Activated T-cell treated with anti-CD3 and anti-CD28 coated beads, Interleukin-2, amount 50 U/mL, for 4 hours (primary cell): ENCODE measurements at regions not wholly inside any gene's neighbourhood (a gene's known extent, or its start where the extent isn't known, plus 50 kb on each side); places are given as distances from the start of the nearest gene placed in this dataset.

Source experiments
- ATAC-seq, 2 donors: fragments of 200-7000 bp; cut with Tn5 transposase; one replicate each; pipeline ENCODE4 v1.10.0; 2021
- DNase-seq: peaks from one replicate; pipeline ENCODE4 v3.0.0-alpha.2; 2020
- H3K27me3 Mint-ChIP-seq: one replicate; pipeline ENCODE4 v1.8.0; 2021; ENCODE audit warnings: low read depth, mixed read lengths
- H3K36me3 Mint-ChIP-seq: one replicate; pipeline ENCODE4 v1.8.0; 2022; ENCODE audit warnings: mixed read lengths; ENCODE audit not compliant: insufficient read depth
- H3K4me1 Mint-ChIP-seq: one replicate; pipeline ENCODE4 v1.8.0; 2021; ENCODE audit warnings: low read depth, mixed read lengths
- H3K4me3 Mint-ChIP-seq: one replicate; pipeline ENCODE4 v1.8.0; 2021; ENCODE audit warnings: mild to moderate bottlenecking, moderate library complexity, mixed read lengths
- H3K9me3 Mint-ChIP-seq: one replicate; pipeline ENCODE4 v1.8.0; 2021; ENCODE audit warnings: mixed read lengths

DNA sequence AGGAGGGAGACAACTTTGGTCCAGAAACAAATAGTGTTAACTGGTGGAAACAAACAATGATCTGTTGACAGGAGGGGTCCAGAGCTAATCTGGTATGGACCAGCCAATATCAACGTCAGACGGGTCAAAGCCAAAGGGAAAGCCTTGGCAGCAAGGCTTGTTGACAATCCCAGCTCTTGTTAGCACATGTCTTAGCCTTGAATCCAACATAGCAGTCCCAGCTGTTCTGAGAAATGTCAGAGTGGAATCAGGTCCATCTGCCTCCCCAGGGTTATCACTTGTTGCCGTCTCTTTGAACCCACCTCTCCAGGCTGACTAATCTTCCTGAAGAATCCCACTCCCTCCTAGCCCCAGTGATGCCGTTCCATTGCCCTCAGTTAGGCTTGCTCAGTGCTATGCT lies 404.6 kb upstream of the MCTP2 start:
- H3K36me3 Mint-ChIP-seq, result no peaks in the 10 kb centered on the region
- peaks cover 2% of the 10 kb centered on the region for H3K27me3 Mint-ChIP-seq
- no peak overlapping the region for H3K4me3 Mint-ChIP-seq
- no peaks in the 10 kb centered on the region for H3K4me1 Mint-ChIP-seq
- no peaks in the 10 kb centered on the region for H3K9me3 Mint-ChIP-seq
- ATAC-seq, result no peak
- DNase-seq, result no peak

DNA sequence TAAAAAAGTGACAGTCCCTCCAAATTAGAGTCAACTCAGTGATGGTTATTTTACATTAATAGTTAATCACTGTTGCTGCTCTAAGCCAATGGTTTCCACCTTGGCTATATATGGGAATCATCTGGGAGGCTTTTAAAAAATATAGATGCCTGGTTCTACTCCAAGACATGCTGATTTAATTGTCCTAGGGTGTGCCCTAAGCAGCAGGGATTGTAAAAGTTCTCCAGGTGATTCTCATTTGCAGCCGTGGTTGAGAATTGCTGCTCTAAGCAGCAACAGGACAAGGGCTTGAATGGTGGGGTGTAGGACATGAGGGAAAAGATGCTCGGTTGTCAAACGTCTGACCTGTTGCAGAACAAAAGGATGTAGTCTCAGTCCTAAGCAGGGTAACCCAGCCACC lies 405.1 kb upstream of the MCTP2 start:
- no peak overlapping the region for H3K4me3 Mint-ChIP-seq
- no peaks in the 10 kb centered on the region for H3K36me3 Mint-ChIP-seq
- H3K27me3 Mint-ChIP-seq, result peaks cover 2% of the 10 kb centered on the region
- H3K4me1 Mint-ChIP-seq, result no peaks in the 10 kb centered on the region
- ATAC-seq, result no peak
- H3K9me3 Mint-ChIP-seq, result no peaks in the 10 kb centered on the region
- no peak for DNase-seq

DNA sequence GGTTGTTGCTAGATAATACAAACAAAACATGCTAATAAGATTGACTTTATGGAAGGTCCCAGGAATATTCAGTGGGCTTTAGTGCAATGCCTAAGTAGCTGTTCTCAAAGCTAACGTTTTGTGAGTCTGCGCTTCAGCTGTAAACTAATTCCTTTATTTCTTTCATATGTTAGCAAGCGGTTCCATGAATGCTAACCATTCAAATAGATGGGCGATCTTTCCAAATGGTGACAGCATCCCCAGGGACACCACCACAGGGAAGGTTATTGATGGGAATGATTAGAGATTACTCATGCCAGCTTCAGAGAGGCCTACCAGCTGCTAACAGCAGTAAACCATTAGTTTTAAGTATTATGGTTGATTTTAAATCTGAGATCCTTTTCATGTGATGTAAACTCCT lies 405.7 kb upstream of the MCTP2 start:
- ATAC-seq, result no peak
- H3K27me3 Mint-ChIP-seq, result peaks cover 2% of the 10 kb centered on the region
- DNase-seq, result no peak
- H3K4me3 Mint-ChIP-seq, result no peak overlapping the region
- no peaks in the 10 kb centered on the region for H3K9me3 Mint-ChIP-seq
- H3K36me3 Mint-ChIP-seq, result no peaks in the 10 kb centered on the region
- H3K4me1 Mint-ChIP-seq, result no peaks in the 10 kb centered on the region

DNA sequence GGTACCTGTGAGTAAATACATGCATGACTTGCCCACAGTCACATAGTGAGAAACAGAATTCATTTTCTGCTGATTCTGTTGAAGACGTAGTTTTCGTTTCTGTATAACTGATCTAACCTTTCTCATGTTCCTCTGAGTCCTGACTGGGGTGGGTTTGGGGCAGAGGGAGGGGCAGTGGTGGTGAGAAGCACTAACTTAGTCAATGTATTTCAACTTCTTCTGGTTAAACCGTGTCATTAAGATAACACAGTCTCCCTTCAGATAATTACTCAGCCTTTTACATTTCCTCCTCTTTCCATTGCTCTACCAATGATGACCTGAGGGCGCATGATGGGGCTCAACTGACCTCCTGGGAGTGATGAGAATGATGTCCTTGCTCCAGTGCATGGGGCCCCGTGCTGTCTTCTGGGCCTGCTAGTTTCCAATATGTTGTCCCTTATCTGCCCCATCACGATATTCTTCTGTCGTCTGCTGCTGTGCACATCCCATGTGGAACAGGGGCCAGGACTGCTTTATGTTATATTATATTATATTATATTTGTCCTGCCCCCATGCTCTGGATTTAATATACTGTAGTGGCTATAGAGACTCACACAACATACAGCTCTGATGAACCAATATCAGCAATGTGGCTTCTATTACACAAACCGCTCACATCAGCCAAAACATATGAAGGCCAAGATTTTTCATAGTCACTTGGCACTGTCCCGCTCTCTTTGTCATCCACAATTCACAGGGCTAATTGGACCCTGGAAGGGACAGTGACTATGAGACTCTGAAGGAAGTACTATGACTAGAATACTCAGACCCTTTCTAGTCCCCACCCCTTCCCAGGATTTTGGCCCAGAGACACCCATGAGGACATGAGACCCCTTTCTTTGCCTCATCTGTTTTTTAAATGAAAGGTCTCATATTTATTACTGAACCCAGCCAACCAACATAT lies 407.1 kb upstream of the MCTP2 start:
- DNase-seq, result no peak
- peaks cover 2% of the 10 kb centered on the region for H3K27me3 Mint-ChIP-seq
- H3K9me3 Mint-ChIP-seq, result no peaks in the 10 kb centered on the region
- H3K4me1 Mint-ChIP-seq, result no peaks in the 10 kb centered on the region
- ATAC-seq, result no peak
- no peak overlapping the region for H3K4me3 Mint-ChIP-seq
- no peaks in the 10 kb centered on the region for H3K36me3 Mint-ChIP-seq

DNA sequence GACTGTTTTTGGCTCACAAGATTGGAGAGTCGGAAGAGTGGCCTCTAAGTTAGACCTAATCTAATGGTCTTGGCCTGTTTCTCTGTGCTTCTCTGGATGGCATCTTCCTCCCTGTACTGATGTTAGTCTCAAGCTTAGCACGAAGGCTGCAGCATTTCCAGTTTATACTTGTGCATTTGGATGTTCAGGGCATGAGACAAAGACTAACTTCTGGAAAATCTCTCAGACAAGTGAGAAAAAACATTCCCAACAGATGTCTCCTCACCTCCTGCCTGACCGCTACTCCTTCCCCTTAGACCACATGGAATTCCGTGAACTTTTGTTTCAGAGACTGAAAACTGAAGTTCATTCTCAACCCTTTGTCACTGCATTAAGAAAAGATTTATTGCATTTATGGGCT lies 410.8 kb upstream of the MCTP2 start:
- Mint-ChIP-seq H3K36me3 (no peaks in the 10 kb centered on the region), H3K27me3 (no peaks in the 10 kb centered on the region), H3K4me1 (no peaks in the 10 kb centered on the region), H3K4me3 (no peak overlapping the region), H3K9me3 (peaks cover 8% of the 10 kb centered on the region)
- DNase-seq (no peak), ATAC-seq (no peak)

DNA sequence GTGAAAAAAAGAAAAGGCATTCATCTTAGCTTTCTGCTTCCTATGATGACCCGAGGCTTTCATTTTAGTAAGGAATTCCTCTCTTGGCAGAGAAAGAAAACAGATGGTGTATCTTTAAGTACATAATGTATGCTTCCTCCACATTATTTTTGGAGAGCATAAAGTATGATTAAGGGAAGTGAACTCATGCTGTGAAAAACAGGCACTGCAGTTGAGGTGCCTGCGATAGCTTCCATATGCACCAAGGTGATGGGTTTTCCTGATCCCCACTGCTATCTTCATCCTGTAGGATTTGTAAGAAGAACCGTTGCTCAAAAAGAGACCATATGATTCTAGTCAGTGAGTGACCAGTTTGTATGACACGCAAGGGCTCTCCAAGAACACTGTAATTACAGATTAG lies 411.5 kb upstream of the MCTP2 start:
- DNase-seq (no peak), ATAC-seq (no peak)
- Mint-ChIP-seq H3K27me3 (no peaks in the 10 kb centered on the region), H3K36me3 (no peaks in the 10 kb centered on the region), H3K4me3 (no peak overlapping the region), H3K4me1 (no peaks in the 10 kb centered on the region), H3K9me3 (peaks cover 8% of the 10 kb centered on the region)

DNA sequence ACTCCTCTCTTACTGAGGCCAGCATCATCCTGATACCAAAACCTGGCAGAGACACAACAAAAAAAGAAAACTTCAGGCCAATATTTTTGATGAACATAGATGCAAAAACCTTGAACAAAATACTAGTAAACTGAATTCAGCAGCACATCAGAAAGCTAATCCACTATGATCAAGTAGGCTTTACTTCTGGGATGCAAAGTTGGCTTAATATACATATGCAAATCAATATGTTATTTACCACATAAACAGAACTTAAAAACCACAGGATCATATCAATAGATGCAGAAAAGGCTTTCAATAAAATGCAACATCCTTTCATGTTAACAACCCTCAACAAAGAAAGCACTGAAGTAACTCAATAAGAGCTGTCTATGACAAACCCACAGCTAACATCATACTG lies 414.5 kb upstream of the MCTP2 start:
- Mint-ChIP-seq H3K4me3 (no peak overlapping the region), H3K9me3 (peaks cover 8% of the 10 kb centered on the region), H3K27me3 (no peaks in the 10 kb centered on the region), H3K4me1 (no peaks in the 10 kb centered on the region), H3K36me3 (no peaks in the 10 kb centered on the region)
- ATAC-seq (no peak), DNase-seq (no peak)

DNA sequence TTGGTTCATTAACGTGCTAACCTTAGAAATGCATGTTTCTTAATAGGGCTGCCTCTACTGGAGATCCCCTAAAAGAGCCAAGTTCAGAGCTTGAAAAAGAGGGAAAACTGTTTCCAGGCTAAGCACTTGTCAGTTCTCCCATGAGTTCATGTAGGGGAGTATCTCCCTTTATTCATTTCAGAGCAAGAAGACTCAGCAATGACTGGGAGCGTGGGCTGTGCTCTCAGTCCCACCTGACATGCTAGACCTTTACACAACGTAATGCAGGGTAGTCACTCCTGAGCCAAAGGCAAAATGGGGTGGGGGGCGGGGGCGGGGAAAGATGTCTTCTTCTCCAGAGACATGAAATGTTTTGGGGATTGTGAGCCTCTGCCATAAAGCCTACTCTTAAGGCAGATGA lies 420.1 kb upstream of the MCTP2 start:
- no peaks in the 10 kb centered on the region for H3K4me1 Mint-ChIP-seq
- ATAC-seq, result no peak
- no peak overlapping the region for H3K4me3 Mint-ChIP-seq
- H3K9me3 Mint-ChIP-seq, result no peaks in the 10 kb centered on the region
- peaks cover 9% of the 10 kb centered on the region for H3K27me3 Mint-ChIP-seq
- no peak for DNase-seq
- H3K36me3 Mint-ChIP-seq, result no peaks in the 10 kb centered on the region

DNA sequence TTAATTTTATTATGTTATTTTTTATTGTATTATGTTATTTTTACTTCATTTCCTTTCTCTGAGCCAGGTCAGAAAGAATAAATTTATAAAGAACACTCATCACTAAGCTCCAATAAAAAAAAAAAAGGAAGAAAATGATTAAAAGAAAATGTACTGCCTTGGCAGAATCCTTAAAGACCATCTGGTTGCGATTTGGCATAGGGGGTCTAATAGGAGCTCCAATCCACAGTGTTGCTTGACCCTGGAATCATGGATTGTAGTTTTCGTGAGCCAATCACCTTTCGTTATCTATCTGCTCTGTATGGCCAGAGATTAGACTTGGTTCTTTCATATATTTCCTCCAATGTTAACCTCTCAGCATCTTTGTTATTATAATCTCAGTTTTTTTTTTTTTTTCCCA lies 421.8 kb upstream of the MCTP2 start:
- DNase-seq, result no peak
- Mint-ChIP-seq H3K27me3 (peaks cover 10% of the 10 kb centered on the region), H3K4me3 (no peak overlapping the region), H3K4me1 (no peaks in the 10 kb centered on the region), H3K36me3 (no peaks in the 10 kb centered on the region), H3K9me3 (no peaks in the 10 kb centered on the region)
- ATAC-seq, result no peak

DNA sequence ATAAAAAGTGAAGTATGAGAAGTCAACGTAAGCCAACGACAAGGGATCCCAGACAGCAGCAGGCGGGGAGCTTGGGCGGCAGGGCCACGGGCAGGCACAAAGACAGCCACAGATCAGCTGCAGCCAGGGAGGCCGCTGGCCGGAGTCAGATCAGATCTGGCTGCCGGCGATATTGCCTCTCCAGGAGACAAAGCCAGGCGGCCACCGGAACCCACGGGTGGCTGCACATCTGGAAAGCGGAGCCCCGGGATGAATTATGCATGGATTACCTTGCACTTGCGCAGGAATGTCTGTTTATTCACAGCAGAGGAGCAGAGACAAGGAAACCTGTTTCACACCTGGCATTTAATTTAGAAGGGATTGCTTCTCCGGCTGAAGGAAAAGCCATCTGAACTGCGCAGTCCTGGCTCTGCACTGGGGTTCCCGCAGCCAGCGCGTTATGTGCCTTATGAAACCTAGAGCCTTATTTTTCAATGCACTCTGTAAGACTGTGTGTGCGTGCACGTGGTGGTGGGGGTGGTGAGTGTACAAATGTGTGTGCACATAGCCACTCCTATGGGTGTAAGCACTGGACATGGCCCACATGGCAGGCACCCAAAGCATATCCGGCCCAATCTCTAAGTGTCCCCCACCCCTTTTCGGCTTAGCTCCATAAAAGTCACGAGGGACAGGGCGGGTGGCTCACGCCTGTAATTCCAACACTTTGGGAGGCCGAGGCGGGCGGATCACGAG lies 427.8 kb upstream of the MCTP2 start:
- ATAC-seq (no peak), DNase-seq (no peak)
- Mint-ChIP-seq H3K36me3 (no peaks in the 10 kb centered on the region), H3K27me3 (peaks cover 6% of the 10 kb centered on the region), H3K9me3 (no peaks in the 10 kb centered on the region), H3K4me3 (no peak overlapping the region), H3K4me1 (no peaks in the 10 kb centered on the region)

DNA sequence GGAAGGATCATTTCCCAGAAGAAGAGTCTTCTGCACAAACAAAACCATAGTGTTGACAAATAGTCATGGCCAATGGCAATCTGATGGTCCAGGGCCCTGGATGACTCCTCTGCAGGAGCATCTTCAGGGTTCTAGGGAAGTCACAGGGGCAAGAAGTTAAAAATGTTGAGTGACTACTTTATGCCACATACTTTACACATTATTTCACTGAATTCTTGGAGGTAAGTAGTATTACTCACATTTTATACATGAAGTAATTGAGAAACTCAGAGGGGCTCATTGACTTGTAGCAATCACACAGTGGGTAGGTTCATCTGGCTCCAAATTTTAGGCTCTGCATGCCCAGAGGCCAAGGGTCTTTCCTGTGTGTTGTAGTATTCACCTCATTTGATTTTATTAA lies 430.2 kb upstream of the MCTP2 start:
- H3K27me3 Mint-ChIP-seq, result peaks cover 4% of the 10 kb centered on the region
- no peaks in the 10 kb centered on the region for H3K4me1 Mint-ChIP-seq
- DNase-seq (no peak), ATAC-seq (no peak)
- no peaks in the 10 kb centered on the region for H3K36me3 Mint-ChIP-seq
- H3K9me3 Mint-ChIP-seq, result no peaks in the 10 kb centered on the region
- no peak overlapping the region for H3K4me3 Mint-ChIP-seq

DNA sequence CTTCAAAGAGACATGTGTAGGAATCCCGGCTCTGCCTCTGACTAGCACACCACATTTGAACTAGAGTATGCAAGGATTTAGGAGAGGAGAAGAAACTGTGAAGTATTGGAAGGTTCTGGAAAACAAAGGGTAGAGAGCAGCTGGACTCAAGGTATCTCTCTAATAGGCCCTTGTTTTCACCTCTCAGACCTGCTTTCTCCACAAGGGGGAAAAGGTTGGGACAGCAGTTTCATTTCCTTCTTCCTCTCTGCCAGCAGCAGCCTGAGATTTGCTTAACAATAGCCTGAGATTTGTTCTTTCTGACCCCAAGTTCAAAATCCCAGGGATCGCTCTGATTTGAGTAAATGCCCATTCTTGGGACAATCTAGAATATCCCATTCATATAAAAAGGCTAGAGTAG lies 430.6 kb upstream of the MCTP2 start:
- no peak for ATAC-seq
- H3K4me3 Mint-ChIP-seq, result no peak overlapping the region
- no peaks in the 10 kb centered on the region for H3K36me3 Mint-ChIP-seq
- H3K27me3 Mint-ChIP-seq, result peaks cover 4% of the 10 kb centered on the region
- no peaks in the 10 kb centered on the region for H3K4me1 Mint-ChIP-seq
- no peak for DNase-seq
- no peaks in the 10 kb centered on the region for H3K9me3 Mint-ChIP-seq

DNA sequence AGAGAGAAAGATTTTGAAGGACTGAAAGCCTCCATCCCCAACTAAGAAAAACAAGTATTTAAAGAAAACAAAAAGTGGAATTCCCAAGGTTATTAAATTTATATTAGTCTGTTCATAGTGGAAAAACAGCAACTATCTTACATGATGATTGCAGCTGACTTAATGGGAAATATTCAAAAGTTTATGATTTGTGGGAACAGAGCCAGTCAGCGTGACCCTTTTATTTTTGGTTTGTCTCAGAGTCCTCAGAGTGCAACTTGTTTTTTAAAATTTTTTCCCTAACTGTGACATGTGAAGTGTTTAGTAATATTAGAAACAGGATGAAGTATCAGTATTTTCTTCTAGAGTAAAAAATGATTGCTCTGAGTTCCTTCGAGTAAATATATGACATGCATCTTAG lies 441.9 kb upstream of the MCTP2 start:
- Mint-ChIP-seq H3K36me3 (no peaks in the 10 kb centered on the region), H3K4me1 (no peaks in the 10 kb centered on the region), H3K4me3 (no peak overlapping the region), H3K27me3 (peaks cover 8% of the 10 kb centered on the region), H3K9me3 (no peaks in the 10 kb centered on the region)
- ATAC-seq (no peak), DNase-seq (no peak)

DNA sequence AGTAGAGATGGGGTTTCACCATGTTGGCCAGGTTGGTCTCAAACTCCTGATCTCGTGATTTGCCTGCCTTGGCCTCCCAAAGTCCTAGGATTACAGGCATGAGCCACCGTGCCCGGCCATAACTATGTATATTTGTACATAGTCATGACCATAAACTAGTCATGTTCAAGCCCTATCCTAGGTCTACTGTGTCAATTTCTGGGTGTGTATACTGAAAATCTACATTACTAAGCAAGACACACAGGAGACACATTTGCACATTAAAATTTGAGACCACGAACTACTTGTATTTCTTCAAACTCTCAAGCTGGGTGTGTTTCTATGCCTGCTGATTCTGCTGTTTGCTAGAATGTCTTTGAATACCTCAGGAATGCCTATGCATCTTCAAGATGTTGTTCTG lies 451.3 kb upstream of the MCTP2 start:
- H3K27me3 Mint-ChIP-seq, result no peaks in the 10 kb centered on the region
- ATAC-seq, result no peak
- no peak for DNase-seq

DNA sequence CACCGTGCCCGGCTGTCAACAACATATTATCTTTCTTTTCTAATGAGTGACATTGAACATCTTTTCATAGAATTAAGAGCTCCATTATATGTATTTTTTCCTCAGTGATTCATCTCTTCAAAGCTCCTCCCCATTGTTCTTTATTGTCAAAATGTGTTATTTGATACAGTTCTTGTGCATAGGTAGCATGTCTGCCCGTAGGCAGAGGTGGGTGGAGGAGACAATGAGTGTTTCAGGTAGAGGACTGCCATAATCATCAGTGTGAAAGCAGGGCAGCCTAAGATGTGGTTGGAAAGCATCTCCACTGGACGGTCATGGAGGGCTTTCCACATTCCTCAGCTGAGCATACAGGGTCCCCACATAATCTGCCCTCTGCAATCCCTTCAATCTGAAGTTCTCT lies 452.0 kb upstream of the MCTP2 start:
- DNase-seq (no peak), ATAC-seq (no peak)
- H3K9me3 Mint-ChIP-seq, result no peaks in the 10 kb centered on the region
- no peaks in the 10 kb centered on the region for H3K27me3 Mint-ChIP-seq
- no peak overlapping the region for H3K4me3 Mint-ChIP-seq
- no peaks in the 10 kb centered on the region for H3K4me1 Mint-ChIP-seq
- H3K36me3 Mint-ChIP-seq, result no peaks in the 10 kb centered on the region

More for the DNA sequence above, 451.3 kb upstream of the MCTP2 start:
- Mint-ChIP-seq H3K36me3 (no peaks in the 10 kb centered on the region), H3K4me1 (no peaks in the 10 kb centered on the region), H3K4me3 (no peak overlapping the region), H3K9me3 (no peaks in the 10 kb centered on the region)
